Vagina (tissue), 2 donors: ENCODE measurements at regions not wholly inside any gene's neighbourhood (a gene's known extent, or its start where the extent isn't known, plus 50 kb on each side); places are given as distances from the start of the nearest gene placed in this dataset.

ENCODE experiments used
- CTCF ChIP-seq, 3 experiments: fragments of 450-650 bp in 2 of 3; fragments of 200-600 bp in 1 of 3; sonication (generic) in 1 of 3; IDR thresholded peaks; one replicate each; pipeline ENCODE4 v1.5.1; 2017 to 2019; ENCODE audit warnings: antibody characterized with exemption in 3 of 3, mild to moderate bottlenecking in 2 of 3, moderate library complexity in 2 of 3
- POLR2A ChIP-seq, 2 donors: fragments of 450-650 bp; IDR thresholded peaks; one replicate each; pipeline ENCODE4 v1.6.1; 2017; ENCODE audit warnings: antibody characterized with exemption in 2 of 2, mild to moderate bottlenecking in 2 of 2, moderate library complexity in 2 of 2
- POLR2AphosphoS5 ChIP-seq, 2 donors: sonication (generic); formaldehyde crosslinking; IDR thresholded peaks; one replicate each; pipeline ENCODE4 v1.9.0; 2017; ENCODE audit warnings: antibody characterized with exemption in 2 of 2, mild to moderate bottlenecking in 2 of 2, low read depth in 1 of 2; ENCODE audit not compliant: insufficient read depth in 1 of 2

- TF ChIP-seq CTCF (IDR thresholded peaks at IDR 0.05) (no peak), POLR2AphosphoS5 (IDR thresholded peaks at IDR 0.05; ENCODE audit: insufficient read depth in 1 of 2, low read depth in 1 of 2) (no peak), POLR2A (IDR thresholded peaks at IDR 0.05) (no peak)
These were observed 872.7 kb downstream of the SLC16A7 start for GRCh38 chr12:60468546-60468945.
